Ishikawa (cell line): ENCODE measurements at regions not wholly inside any gene's neighbourhood (a gene's known extent, or its start where the extent isn't known, plus 50 kb on each side); places are given as distances from the start of the nearest gene placed in this dataset.

ENCODE experiments used
- CEBPB ChIP-seq: IDR thresholded peaks from 2 replicates; pipeline ENCODE4 v1.6.1; 2012
- CREB1 ChIP-seq: IDR thresholded peaks from 2 replicates; pipeline ENCODE4 v1.6.1; 2012; ENCODE audit warnings: low read depth
- EGR1 ChIP-seq: IDR thresholded peaks from 2 replicates; pipeline ENCODE4 v1.6.1; 2012
- EP300 ChIP-seq: IDR thresholded peaks from 2 replicates; pipeline ENCODE4 v1.6.1; 2012; ENCODE audit warnings: borderline replicate concordance
- FOXM1 ChIP-seq: IDR thresholded peaks from 2 replicates; pipeline ENCODE4 v1.6.1; 2012; ENCODE audit warnings: low read depth, borderline replicate concordance
- NFIC ChIP-seq: IDR thresholded peaks from 2 replicates; pipeline ENCODE4 v1.6.1; 2012
- RAD21 ChIP-seq: IDR thresholded peaks from 2 replicates; pipeline ENCODE4 v1.6.1; 2012; ENCODE audit warnings: low read depth
- TAF1 ChIP-seq: IDR thresholded peaks from 2 replicates; pipeline ENCODE4 v1.6.1; 2012; ENCODE audit warnings: low read depth, mild to moderate bottlenecking
- TCF12 ChIP-seq: IDR thresholded peaks from 2 replicates; pipeline ENCODE4 v1.6.1; 2012; ENCODE audit warnings: low read depth
- TEAD4 ChIP-seq: IDR thresholded peaks from 2 replicates; pipeline ENCODE4 v1.6.1; 2012
- YY1 ChIP-seq: IDR thresholded peaks from 2 replicates; pipeline ENCODE4 v1.6.1; 2012; ENCODE audit warnings: low read depth
- ZBTB7A ChIP-seq: IDR thresholded peaks from 2 replicates; pipeline ENCODE4 v1.6.1; 2012; ENCODE audit warnings: low read depth
- TF ChIP-seq, protein P1 (sequence below): IDR thresholded peaks from 2 replicates; pipeline ENCODE4 v1.6.1; 2012; ENCODE audit warnings: low read depth, mild to moderate bottlenecking
- TF ChIP-seq, protein P2 (sequence below): IDR thresholded peaks from 2 replicates; pipeline ENCODE4 v1.6.1; 2012
- TF ChIP-seq, protein P3 (sequence below): IDR thresholded peaks from 2 replicates; pipeline ENCODE4 v1.6.1; 2012

DNA sequence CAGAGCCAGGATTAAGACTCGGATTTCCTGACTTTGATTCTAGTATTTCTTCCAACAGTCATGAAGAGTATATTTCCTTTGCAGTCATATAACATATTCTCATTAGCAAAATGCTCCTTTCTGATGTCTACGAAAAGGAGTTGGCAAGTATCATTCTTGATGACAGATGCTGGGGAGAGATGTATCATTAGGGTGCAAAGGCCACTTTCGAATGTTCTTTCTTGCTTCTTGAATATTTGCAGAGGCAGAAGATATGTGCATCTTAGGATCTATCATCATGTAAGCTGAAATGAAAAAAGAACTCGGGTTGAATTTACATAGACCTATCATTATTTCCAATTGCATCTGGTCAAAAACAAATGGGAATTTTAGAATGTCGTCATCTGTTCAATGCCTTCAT is 294.4 kb downstream of the BAMBI start:
- TF ChIP-seq, protein P1, sequence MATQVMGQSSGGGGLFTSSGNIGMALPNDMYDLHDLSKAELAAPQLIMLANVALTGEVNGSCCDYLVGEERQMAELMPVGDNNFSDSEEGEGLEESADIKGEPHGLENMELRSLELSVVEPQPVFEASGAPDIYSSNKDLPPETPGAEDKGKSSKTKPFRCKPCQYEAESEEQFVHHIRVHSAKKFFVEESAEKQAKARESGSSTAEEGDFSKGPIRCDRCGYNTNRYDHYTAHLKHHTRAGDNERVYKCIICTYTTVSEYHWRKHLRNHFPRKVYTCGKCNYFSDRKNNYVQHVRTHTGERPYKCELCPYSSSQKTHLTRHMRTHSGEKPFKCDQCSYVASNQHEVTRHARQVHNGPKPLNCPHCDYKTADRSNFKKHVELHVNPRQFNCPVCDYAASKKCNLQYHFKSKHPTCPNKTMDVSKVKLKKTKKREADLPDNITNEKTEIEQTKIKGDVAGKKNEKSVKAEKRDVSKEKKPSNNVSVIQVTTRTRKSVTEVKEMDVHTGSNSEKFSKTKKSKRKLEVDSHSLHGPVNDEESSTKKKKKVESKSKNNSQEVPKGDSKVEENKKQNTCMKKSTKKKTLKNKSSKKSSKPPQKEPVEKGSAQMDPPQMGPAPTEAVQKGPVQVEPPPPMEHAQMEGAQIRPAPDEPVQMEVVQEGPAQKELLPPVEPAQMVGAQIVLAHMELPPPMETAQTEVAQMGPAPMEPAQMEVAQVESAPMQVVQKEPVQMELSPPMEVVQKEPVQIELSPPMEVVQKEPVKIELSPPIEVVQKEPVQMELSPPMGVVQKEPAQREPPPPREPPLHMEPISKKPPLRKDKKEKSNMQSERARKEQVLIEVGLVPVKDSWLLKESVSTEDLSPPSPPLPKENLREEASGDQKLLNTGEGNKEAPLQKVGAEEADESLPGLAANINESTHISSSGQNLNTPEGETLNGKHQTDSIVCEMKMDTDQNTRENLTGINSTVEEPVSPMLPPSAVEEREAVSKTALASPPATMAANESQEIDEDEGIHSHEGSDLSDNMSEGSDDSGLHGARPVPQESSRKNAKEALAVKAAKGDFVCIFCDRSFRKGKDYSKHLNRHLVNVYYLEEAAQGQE = no peak
- TF ChIP-seq NFIC = no peak
- no peak for TF ChIP-seq TCF12
- TF ChIP-seq EGR1 = no peak
- TF ChIP-seq RAD21 = no peak
- TF ChIP-seq ZBTB7A = no peak
- no peak for TF ChIP-seq TEAD4
- TF ChIP-seq, protein P2, sequence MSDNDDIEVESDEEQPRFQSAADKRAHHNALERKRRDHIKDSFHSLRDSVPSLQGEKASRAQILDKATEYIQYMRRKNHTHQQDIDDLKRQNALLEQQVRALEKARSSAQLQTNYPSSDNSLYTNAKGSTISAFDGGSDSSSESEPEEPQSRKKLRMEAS = no peak
- TF ChIP-seq CREB1 = no peak
- no peak for TF ChIP-seq EP300
- no peak for TF ChIP-seq FOXM1
- TF ChIP-seq, protein P3, sequence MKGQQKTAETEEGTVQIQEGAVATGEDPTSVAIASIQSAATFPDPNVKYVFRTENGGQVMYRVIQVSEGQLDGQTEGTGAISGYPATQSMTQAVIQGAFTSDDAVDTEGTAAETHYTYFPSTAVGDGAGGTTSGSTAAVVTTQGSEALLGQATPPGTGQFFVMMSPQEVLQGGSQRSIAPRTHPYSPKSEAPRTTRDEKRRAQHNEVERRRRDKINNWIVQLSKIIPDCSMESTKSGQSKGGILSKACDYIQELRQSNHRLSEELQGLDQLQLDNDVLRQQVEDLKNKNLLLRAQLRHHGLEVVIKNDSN = no peak
- TF ChIP-seq CEBPB = no peak

DNA sequence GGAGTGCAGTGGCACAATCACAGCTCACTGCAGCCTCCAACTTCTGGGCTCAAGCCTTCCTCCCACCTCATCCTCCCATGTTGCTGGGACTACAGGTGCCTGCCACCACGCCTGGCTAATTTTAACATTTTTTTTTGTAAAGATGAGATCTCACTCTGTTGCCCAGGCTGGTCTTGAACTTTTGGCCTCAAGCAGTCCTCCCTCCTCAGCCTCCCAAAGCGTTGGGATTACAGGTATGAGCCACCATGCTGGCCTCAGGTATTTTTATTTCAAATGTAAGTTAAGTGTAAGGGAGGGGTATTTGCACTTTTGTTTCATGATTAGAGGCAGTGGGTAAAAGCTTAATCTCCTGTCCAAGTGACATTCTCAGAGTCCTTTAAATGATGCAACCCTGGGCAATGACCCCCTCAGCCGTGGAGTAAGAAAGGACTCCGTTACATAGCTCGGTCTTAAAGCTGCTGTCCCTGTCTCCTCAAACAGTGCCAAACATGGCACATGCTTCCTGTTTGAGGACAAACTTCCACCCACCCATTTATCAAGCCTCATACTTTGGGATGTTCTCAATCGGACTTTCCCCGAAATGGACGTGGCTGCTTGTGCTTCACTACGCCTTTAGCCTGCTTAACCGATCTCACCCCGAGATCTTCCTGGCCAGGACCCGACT is 296.1 kb downstream of the BAMBI start:
- TF ChIP-seq, protein P1 = no peak
- no peak for TF ChIP-seq CREB1
- no peak for TF ChIP-seq RAD21
- no peak for TF ChIP-seq NFIC
- no peak for TF ChIP-seq YY1
- TF ChIP-seq TEAD4 = no peak

DNA sequence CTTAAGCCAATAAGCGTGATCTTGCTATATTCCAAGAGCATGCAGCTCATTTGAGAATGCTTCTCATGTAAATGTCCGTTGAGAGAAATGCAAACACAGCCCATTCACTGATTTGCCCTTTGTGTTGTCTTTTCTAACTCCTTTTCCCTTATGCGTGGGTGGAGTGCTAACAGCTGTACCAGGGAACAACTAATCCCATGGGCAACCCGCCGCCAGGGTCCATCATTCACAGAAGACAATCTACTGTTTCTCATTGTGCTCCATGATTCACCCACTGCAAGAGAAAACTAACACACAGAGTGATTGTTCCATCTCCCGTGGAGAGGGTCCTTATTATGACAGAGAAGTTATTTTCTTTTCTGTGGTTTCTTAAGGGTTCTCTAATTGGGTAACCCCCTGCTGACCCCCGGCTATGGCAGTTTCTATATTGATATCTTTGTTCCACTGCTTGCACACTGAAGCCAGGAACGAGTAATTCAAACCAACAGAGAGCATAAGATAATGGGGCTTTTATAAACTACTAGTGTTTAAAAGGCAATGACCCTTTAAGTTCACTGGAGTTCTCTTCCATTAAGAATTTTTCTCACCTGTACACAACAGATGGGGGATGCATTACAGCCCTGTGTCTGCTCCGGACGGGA is 298.7 kb downstream of the BAMBI start:
- TF ChIP-seq TEAD4 (no peak), ZBTB7A (no peak), TAF1 (no peak), FOXM1 (no peak), YY1 (no peak), NFIC (no peak), CREB1 (no peak), RAD21 (no peak), EP300 (no peak), TCF12 (no peak), EGR1 (no peak), CEBPB (no peak)
- TF ChIP-seq, protein P3 = no peak
- TF ChIP-seq, protein P2 = no peak
- TF ChIP-seq, protein P1 = no peak

DNA sequence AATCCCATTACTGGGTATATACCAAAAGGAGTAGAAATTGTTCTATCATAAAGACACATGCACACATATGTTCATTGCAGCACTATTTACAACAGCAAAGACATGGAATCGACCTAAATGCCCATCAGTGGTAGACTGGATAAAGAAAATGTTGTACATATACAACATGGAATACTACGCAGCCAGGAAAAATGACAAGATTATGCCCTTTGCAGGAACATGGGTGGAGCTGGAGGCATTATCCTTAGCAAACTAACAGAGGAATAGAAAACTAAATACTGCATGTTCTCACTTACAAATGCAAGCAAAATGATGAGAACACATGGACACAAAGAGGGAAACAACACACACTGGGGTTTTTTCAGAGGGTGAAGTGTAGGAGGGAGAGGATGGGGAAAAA is 300.2 kb downstream of the BAMBI start:
- no peak for TF ChIP-seq RAD21
- TF ChIP-seq, protein P2 = no peak
- TF ChIP-seq TAF1 = no peak
- TF ChIP-seq NFIC = no peak
- no peak for TF ChIP-seq ZBTB7A
- no peak for TF ChIP-seq TEAD4
- no peak for TF ChIP-seq TCF12
- TF ChIP-seq CEBPB = no peak
- TF ChIP-seq, protein P1 = no peak
- TF ChIP-seq CREB1 = no peak
- TF ChIP-seq EP300 = no peak
- TF ChIP-seq FOXM1 = no peak
- no peak for TF ChIP-seq EGR1
- TF ChIP-seq, protein P3 = no peak
- TF ChIP-seq YY1 = no peak
